HG03432 (cell line): ENCODE measurements at regions not wholly inside any gene's neighbourhood (a gene's known extent, or its start where the extent isn't known, plus 50 kb on each side); places are given as distances from the start of the nearest gene placed in this dataset.

ENCODE experiments used
- ATAC-seq: cut with Tn5 transposase; IDR thresholded peaks from one replicate; pipeline ENCODE4 v1.9.1; 2021; ENCODE audit warnings: mild to moderate bottlenecking, moderate library complexity; ENCODE audit not compliant: unreplicated experiment

DNA sequence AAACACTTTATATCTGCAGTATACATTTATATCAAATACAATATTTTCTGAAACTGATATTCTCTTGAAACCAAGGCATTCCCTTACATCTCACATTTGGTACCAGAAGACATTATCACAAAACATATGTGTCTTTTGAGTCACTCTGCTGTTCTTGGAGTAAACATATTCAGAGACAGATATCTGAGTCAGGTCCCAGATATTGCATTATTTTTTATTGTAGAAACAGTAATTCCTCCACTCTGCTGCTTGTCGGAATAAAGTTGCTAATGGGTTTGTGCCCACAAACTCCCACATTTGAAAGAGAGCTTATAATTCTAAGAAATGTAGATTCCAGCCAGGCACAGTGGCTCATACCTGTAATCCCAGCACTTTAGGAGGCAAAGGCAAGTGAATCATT is 261.1 kb upstream of the DAPK1 start:
- ATAC-seq = no peak

DNA sequence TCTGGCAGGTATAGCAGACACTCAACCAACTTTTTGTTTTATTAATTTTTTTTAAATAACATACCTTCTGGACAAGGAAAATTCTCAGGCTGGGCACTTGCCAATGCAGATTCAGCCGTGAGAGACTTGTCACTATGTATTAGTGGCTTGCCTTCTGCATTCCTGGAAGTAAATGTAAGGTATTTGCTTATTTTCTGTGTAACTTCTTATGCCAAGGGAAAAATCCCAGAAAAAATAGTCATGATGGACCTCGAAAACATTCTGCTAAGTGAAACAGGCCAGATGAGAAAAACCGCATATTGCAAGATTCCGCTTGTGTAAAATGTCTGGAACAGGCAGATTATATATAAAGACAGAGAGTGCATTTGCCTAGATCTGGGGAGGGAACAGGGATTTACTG is 260.3 kb upstream of the DAPK1 start:
- ATAC-seq = no peak

DNA sequence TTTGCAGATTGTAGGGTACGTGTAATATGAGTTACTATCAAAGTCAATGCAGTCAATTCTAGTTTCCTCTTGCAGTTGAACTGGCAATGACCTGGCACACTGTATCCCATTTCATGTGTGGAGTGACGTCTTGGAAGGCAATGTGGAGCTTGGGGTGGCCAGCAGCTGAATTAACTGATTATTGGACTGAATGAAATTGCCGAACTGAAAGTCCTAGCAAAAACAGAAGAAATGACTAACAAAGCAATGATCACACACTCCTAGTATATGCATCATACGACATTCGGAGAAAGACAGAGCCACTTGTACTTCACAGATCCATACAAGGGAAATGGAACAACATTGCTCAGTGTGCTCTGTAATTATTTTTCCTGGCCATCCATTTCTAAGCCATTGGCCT is 259.1 kb upstream of the DAPK1 start:
- no peak for ATAC-seq

DNA sequence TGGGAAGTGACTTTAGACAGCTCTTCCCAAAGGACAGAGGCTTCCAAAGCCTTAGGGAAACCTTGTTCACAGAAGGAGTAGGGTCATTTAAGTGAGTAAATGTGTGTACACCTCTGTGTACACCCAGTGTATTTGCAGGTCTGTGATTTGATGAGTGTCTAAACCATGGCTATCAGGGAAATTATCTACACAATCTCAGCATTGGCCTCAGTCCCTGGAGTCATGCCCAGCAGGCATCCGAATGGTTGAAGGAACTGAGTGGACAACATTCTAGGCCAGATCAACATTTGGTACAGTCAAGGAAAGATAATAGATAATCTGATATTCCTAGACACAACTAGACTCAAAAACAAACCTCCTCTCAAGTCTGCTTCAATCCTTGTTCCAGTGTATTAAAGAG is 258.4 kb upstream of the DAPK1 start:
- ATAC-seq = no peak

DNA sequence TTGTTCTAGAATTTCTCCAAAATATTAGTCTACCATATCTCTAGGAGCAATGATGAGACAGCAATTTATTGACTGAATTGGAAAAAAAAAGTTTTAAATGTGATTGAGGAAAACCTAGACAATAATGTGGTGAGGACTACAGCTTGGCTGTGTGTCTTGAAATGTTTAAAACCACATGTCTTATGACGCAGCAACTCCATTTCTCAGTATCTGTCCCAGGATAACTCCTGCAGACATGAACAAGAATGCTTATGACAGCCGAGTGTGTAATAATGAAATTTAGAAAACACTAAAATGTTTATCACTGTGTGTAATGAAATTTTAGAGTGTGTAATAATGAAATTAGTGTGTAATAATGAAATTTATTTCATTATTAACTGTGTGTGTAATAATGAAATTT is 254.1 kb upstream of the DAPK1 start:
- no peak for ATAC-seq

DNA sequence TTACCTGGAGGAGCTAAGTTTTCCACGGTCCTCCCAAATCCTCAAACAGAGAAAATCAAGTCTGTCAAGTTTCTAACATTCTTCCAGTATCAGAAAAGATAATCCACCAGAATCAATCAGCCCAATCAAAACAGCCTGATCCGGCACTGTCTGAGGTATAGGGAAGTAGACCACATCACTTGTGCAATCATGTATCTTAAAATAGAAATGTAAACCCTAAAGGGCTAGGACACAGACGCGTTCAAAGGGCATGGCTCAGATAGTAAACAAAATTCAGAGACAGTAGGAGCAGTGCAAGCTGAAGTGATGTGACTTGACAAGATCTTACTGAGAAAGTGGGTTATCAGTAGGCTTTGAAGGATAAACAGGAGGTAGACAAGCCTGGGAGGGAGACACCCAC is 252.4 kb upstream of the DAPK1 start:
- ATAC-seq = no peak

DNA sequence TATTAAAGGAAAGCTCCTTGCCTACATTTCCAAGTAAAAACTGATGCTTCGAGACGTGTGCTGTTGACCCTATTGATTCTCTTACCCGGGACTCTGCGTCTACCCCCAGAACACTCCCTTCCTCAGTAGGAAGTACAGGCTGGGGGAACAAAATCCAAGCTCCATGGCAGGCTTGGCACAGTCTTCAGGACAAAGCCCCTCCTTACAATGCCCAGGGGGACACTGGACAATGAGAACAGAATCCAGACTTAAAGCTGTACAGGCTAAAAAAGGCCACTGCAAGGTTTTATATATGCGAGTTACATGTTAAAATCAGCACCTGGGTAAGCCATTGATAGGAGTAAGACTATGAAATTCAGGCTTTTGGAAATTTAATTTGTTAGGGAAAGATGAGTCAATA is 250.6 kb upstream of the DAPK1 start:
- ATAC-seq = no peak

DNA sequence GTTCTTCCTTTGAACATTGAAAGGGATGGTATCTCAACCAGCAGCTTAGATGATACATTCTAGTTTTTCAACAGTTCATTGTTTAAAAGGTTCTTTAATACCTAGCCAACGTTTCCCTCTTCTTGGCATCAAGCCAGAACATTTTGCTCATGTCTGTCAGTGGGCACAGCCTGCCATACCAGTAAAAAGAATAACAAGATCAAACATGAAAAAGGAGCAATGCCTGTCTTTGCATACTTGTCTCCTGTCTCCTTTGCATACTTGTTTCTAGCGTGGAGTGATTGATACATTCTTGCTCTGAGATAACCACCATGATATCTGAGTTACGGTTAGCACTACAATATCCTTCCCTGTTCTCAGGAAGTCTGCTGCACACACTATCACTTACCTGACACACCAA is 248.6 kb upstream of the DAPK1 start:
- no peak for ATAC-seq

DNA sequence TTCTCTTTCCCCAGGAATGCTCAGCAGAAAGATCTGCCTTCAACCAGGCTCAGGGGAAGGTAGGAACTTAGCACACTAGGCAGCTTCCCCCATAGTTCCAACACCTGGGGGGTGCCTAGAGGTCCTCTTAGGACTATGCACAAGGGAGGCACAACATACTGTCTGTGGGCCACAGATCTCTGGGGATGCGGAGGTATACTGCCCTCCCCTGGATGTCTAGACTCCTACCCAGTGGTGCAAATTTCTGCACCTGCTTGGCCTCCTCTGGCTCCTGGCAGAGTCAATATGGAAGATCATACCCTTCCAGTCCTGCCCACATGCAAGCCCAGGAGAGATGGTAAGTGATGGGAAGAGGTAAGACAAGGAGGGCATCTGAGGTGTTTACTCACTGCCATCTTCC is 247.5 kb upstream of the DAPK1 start:
- ATAC-seq = no peak

DNA sequence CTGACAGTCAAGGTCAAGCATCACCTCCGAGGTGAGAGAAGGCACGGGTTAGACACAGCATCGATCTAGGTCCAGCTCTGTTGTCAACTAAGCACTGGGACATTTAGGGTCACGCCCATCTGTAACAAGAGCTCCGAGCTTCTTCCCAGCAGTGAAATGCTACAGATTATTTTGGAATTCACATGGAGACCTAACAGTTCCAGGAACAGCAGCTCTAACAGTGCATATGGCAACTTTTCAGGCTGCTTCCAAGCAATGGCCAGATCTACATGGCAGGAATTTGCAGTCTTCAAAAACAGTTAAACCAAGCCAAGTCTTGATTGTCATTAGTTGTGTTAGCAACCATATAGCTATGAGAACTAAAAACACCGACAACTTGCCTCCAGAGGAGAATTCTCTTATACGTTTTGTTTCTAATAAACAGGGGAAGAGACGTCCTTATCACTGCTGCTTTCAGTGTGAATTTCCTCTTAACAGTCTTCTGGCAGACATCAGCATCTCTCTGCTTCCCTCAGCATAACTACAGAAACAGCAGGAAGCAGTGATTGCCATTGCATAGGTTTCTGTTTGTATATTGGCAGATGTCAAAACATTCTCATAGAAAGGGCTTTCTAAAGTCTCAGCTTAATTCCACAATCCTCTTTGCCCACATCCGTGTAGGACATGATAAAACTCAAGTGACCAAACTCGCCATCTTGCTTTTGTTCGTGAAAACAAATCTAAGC is 242.1 kb upstream of the DAPK1 start:
- ATAC-seq = no peak

DNA sequence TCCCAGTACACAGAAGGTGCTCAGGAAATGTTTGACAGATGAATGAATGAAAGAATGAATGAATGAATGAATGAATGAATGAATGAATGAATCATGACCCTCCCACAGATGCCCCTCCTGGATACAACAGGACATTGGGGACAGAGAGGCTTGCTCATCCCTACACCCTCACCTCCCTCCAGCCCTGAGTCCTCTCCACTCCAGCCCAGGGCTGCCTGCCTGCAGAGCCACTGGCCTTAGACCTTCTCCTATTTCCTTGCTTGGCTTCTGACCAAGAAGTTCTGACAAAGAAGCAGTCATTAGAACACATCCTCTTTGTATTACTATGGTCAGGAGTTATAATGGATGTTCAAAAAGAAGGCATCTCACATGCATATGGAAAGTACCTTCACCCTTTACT is 240.7 kb upstream of the DAPK1 start:
- no peak for ATAC-seq

DNA sequence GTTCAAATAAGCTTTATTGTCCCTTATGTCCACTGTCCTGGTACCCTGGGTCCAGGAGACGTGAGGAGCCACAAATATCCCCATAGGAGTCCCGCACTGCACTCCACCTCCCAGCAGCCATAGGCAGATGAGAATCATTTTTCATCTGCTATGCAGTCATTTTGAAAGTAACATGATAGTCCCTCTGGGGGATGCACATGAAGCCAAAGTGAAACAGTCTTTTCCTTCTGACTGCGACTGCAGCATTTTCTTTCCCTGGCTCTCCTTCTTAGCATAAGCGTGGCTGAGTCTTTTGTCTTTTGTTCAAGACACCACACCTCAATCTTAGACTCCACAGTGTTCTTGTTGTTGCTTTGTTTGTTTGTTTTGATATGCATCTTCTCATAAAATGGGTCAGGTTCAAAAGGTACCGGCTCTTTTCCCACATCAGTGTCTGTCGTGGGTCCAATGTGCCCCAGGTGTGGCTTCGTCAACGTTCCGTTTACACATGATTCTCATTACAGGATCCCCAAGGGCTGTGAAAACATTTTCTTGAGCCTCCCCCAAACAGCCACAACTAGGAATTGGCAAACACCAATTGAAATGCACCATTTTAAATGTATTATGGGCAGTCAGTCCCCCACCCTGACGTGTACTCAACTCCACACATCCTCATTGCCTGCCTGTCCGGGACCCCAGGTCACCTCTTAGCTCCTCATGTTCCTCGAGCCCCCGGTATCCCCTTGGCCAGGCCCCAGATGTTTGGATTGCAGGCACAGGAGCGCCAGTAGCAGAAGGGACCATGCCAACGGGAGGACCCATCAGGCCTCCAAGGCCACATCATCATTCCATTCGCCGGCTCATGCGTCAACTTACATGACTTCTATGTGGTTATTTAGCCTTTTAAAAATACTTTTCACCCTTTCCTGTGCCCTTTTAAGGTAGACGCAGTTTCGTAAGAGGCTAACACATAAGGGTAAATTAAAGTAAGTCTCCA is 237.8 kb upstream of the DAPK1 start:
- peak; percentile 62 for ATAC-seq

DNA sequence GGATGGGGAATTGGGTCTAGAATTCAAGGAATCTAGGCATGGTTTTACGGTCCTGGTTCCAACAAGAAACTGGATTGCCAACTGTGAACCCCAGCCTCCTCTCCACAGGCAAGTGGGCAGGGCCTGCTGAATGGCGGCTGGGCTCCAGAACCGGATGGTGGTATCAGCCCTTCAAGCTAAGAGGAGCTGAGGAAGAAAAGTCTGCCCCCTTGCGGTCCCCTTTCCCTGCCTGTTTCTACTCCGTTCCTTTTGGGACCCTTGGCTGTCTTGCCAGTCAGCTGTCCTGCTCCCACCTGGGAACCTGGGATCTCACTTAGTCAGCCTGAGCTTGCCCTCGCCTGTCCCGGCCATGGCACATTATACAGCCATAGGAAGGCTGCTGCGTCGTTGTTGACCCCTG is 234.4 kb upstream of the DAPK1 start:
- no peak for ATAC-seq

DNA sequence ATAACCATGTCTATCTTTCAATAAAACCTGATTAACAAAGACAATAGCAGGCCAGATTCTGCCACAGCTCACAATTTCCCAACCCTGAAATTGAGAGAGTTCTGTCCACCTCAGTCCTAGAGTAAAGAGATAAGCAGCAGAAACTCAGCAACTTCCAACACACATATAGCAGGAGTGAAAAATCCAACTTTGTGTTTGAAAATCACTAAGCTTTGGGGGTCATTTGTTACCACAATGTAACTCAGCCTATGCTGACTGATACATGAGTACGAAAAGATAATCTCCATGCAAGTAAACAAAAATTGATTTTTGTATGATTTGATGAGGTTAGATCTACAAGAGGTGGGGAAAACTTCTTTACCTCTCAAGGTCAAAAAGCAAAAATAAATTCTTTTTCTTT is 231.0 kb upstream of the DAPK1 start:
- ATAC-seq = no peak

DNA sequence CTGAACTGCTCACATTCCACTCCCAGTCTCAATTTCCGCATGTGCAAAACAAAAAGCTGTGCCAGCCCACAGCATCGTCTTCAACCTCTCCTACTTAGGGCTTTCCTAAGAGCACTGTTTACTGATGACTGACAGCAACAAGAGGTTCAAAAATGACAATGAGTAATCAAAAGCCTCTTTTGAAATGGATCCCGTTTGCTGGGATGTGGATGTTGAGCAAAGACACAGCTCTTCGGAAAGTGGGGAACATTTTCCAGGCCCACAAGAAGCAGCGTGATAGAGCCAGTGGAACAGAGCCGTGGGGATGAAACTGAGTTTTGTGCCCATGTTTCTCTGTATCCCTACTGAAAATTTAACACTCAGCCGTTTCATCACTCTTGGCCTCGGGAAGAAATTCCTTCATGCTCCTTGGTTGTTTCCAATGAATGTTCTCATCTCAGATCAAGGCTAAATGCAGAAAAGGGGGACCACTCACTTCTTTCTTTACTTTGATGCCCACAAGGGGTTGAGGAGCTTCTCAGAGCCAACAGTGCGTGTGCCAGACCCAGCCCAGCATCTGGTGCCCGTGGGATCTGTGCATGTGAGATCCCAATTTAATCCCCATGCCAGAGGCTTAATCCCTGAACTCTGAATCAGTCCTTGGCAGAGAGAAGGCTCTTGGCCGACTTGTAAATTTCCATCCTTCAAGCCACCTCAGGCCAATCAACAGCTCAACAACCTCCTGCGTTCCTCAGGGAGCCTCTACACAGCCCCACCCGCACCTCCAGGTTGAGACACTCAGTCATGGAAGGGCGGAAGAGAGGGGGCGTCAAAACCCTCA is 230.2 kb upstream of the DAPK1 start:
- no peak for ATAC-seq

DNA sequence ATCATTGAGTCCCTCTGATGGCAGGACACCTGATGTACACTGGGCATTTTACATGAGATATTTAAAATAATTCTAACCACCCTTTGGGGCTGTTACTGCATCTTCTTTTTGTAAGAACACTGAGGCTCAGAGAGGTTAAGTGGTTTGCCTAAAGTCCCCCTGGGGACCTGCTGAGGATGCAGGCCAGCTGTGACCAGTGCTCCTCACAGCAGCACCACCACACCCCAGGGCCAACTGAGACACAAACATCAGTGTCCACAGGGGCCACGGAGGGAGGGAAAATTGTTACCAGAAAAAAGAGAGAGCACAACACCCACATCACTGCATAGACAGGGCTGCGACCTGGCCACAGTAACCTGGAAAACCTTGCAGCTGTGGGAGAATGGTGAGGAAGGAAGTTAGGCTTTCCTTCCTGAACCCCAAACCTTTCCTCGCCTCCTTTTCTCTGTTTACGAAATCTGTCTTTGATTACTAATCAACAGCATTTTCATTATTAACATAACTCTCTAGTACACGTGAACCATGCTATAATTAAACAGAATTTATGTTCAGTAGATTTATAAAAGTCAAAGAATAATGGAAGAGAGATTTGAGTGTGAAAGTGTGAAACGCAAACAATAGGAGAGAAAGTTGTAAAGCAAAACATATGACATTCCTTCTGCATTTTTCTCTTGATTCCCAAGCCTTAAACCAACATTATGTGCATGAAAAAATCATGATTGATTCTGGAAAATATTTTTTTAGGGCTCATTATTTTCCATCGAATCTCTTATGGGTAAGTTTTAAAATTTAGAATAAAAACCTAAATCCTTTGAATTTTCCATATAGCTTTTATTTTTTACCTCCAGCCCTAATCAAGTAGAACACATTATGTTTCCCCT is 228.1 kb upstream of the DAPK1 start:
- no peak for ATAC-seq

DNA sequence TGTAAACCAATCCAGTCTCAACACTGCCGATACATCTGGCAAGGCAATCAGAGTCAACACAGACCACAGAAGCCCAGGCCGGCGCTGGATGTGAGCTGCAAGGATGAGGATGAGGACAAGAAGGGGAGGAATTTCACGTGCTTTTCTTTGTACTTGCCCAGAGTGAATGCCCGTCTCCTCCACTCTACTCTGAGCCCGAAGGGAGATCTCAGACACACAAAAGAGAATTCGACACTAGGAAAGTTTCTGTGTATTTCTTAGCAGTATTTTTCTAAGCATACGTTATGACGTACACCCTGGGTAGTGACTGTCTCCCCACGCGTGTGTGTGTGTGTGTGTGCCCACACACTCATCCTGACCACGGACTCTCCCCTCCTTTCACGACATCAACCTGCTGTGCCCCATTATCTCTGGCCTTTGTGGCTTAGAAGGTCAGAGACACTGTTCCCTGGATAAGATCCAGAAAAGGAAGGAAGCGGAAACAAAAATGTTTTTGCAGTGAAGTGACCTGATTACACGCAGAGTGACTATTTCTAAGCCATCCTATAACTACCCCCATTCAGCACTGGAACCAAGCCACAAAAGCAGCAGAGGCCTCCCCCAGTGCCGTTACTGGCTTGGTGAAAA is 227.3 kb upstream of the DAPK1 start:
- ATAC-seq = no peak

DNA sequence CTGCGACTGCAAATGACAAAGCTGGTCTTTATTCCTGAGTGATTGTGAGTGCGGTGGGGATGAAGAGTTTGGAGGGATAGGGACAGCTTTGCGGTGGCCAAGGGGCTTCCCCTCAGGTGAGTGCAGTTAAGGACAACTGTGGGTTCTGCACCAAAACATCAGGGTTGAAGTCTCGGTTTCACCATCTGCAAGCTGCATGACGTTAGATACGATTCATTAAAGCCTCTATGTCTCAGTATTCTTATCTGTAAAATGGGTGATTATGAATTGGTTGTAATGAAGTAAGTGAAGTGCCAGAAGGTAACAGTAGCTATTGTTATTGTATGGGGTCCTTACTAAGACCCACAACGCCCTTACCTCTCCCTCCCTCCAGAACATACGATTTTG is 226.8 kb upstream of the DAPK1 start:
- no peak for ATAC-seq

DNA sequence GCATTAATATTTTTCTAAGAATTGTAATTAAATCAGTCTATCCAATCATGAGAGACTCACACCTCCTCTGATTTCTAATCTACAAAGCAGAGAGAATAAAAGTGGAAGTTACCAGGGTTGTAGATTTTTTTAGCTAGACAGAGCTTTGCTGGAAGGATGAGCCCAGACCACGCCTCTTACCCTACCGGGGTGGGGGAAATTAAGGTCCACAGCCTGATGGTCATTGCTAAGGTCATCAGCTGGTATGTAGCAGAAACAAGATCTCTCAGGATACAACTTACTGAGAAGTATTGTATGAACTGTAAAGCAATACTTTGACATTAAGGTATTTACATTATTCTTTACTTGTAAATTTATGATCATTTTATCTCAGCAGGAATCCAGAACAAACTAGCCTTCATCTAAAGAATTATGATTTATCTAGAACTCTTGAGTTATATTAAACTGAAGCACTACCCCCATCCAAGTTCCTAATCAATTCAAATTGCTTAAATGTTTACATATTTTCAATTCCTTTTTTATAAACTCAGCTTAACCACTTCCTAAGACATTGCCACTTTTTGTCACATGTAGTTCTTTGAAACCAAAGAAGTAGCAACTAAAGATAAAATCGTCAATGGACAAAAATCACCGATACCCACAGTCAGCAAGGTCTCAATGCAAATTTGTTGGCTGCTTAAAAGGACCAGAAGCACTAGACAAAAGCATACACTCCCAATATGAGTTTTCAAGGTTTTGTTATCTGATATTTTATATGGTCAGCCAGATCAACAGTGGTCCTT is 225.8 kb upstream of the DAPK1 start:
- no peak for ATAC-seq
